ENCODE measurements at regions not wholly inside any gene's neighbourhood (a gene's known extent, or its start where the extent isn't known, plus 50 kb on each side); places are given as distances from the start of the nearest gene placed in this dataset.

GRCh38 chr18:45379903-45380302 is 235.4 kb upstream of the SLC14A2 start:
- H3K27me3 Mint-ChIP-seq, result peaks cover 43% of the 10 kb centered on the region
- DNase-seq (no peak), ATAC-seq (no peak)
- H3K4me3 Mint-ChIP-seq, result no peak overlapping the region
- no peak overlapping the region for H3K27ac Mint-ChIP-seq
- no peaks in the 10 kb centered on the region for H3K36me3 Mint-ChIP-seq (ENCODE audit: low read depth)
- H3K9me3 ChIP-seq (ENCODE audit: control insufficient read depth, low read length, poor library complexity, severe bottlenecking), result no peaks in the 10 kb centered on the region
- no peaks in the 10 kb centered on the region for H3K4me1 Mint-ChIP-seq

DNA sequence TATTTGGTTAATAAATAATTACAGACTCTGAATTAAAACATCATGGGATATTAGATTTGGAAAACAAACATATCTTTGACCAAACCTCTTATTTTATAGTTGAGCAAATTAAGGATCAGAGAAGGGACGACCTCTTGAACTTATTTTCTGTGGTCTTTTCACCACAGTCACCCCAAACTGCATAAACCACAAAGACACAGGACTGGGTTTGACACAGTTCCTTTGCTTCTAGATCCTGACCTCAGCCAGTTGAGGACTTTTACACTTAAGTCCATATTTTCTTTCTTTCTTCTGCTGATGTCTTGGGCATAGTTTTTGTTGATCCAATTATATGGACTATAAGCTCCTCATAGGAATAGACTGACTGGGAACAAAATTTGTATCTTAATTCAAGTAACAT is 234.0 kb upstream of the SLC14A2 start:
- Mint-ChIP-seq H3K4me3 (no peak overlapping the region), H3K27me3 (peaks cover 57% of the 10 kb centered on the region), H3K36me3 (ENCODE audit: low read depth) (no peaks in the 10 kb centered on the region), H3K4me1 (peaks cover 2% of the 10 kb centered on the region), H3K27ac (no peak overlapping the region)
- ATAC-seq (no peak), DNase-seq (no peak)
- H3K9me3 ChIP-seq (ENCODE audit: control insufficient read depth, low read length, poor library complexity, severe bottlenecking), result no peaks in the 10 kb centered on the region

- H3K27ac Mint-ChIP-seq, result no peak overlapping the region
- no peaks in the 10 kb centered on the region for H3K36me3 Mint-ChIP-seq (ENCODE audit: low read depth)
- no peak overlapping the region for H3K4me3 Mint-ChIP-seq
- peaks cover 2% of the 10 kb centered on the region for H3K4me1 Mint-ChIP-seq
- ATAC-seq, result no peak
- DNase-seq, result no peak
- no peaks in the 10 kb centered on the region for H3K9me3 ChIP-seq (ENCODE audit: control insufficient read depth, low read length, poor library complexity, severe bottlenecking)
- H3K27me3 Mint-ChIP-seq, result peaks cover 73% of the 10 kb centered on the region
Observed at GRCh38 chr18:45383228-45383627, 232.0 kb upstream of the SLC14A2 start.

DNA sequence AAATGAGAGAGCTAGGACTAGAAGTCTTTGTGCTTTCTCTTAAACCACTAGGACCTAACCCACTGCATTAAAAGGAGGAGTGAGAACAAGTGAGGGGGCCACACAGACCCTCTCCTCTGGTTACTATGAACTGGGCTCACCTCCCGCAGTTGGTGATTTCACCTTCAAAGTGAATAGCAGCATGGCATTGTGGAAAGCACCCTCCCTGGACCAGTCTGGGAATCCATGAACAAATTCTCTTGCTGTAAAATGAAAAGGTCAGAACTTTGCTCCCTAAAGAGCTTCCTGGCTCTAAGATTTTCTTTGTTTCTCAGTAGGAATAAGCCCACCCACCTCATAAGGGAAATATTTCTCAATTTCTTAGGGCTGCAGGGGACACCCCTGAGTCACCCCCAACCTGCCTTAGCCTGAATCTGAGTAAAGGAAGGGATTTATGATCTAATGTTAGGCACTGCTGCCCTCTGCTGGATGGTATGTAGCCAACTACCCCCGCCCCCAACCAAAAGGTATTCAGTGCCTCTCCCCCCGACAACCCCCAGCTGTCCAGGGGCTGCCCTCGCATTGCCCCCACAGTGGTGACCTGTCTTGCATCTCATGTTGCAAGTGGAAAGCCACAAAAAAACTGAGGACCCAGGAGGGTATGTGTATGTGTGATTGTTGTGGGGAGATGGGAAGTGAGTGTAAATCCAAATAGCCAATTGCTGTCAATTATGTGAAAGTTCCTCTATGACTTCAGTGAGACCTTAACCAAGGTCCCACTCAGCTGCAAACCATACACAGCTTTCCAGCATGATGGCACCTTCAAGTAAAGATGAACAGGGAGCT is 230.9 kb upstream of the SLC14A2 start:
- no peak for ATAC-seq
- H3K27me3 Mint-ChIP-seq, result peaks cover 69% of the 10 kb centered on the region
- no peaks in the 10 kb centered on the region for H3K9me3 ChIP-seq (ENCODE audit: control insufficient read depth, low read length, poor library complexity, severe bottlenecking)

DNA sequence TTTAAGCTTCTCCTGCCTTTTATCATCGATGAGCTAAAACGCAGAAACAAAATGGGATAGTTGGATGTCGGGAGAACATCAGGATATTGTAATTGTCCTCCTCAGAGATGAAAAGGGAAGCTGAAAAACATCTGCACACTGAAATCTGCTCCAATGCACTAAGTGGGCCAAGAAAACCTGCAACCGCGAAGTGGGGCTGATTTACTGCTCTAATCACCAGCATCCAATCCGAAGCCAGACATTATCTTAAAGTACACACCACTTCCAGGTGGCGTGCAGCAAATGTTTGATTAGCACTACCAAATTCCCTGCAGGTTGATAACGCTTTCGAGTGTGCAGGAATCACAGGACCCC is 230.3 kb upstream of the SLC14A2 start:
- no peak for ATAC-seq
- H3K4me3 Mint-ChIP-seq, result no peak overlapping the region
- no peaks in the 10 kb centered on the region for H3K9me3 ChIP-seq (ENCODE audit: control insufficient read depth, low read length, poor library complexity, severe bottlenecking)

More for the DNA sequence above, 230.9 kb upstream of the SLC14A2 start:
- Mint-ChIP-seq H3K27ac (no peak overlapping the region), H3K4me1 (peaks cover 2% of the 10 kb centered on the region), H3K36me3 (ENCODE audit: low read depth) (no peaks in the 10 kb centered on the region), H3K4me3 (no peak overlapping the region)
- DNase-seq, result peak in 1 of 3 donors; percentile 9

GRCh38 chr18:45386041-45386655 is 229.1 kb upstream of the SLC14A2 start:
- H3K27me3 Mint-ChIP-seq, result peaks cover 78% of the 10 kb centered on the region
- H3K36me3 Mint-ChIP-seq (ENCODE audit: low read depth), result no peaks in the 10 kb centered on the region
- no peak for ATAC-seq
- DNase-seq, result no peak
- no peaks in the 10 kb centered on the region for H3K9me3 ChIP-seq (ENCODE audit: control insufficient read depth, low read length, poor library complexity, severe bottlenecking)
- H3K4me3 Mint-ChIP-seq, result no peak overlapping the region
- peaks cover 2% of the 10 kb centered on the region for H3K4me1 Mint-ChIP-seq
- H3K27ac Mint-ChIP-seq, result no peak overlapping the region

More for the DNA sequence above, 230.3 kb upstream of the SLC14A2 start:
- no peak for DNase-seq
- peaks cover 2% of the 10 kb centered on the region for H3K4me1 Mint-ChIP-seq
- no peaks in the 10 kb centered on the region for H3K36me3 Mint-ChIP-seq (ENCODE audit: low read depth)
- peaks cover 75% of the 10 kb centered on the region for H3K27me3 Mint-ChIP-seq
- H3K27ac Mint-ChIP-seq, result no peak overlapping the region

DNA sequence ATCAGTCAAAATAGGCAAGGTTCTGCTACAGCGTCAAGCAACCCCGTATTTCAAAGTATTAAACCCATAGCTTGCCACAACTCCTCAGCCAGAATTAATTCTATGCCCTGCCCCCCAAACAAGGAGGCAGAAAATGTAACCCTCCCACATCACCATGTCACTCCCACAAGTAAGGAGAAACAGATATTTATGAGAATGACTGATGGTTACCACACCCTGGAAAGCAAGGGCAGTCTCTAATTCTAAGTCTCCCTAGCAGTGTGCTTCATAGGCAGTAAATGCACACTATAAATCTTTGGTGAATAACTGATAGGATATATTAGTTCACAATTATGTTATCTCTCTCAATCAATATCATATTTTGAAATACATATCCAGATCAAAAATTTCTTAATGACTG is 228.0 kb upstream of the SLC14A2 start:
- Mint-ChIP-seq H3K36me3 (ENCODE audit: low read depth) (no peaks in the 10 kb centered on the region), H3K27me3 (peaks cover 76% of the 10 kb centered on the region), H3K27ac (no peak overlapping the region), H3K4me3 (no peak overlapping the region), H3K4me1 (peaks cover 2% of the 10 kb centered on the region)
- ATAC-seq (no peak), DNase-seq (no peak)
- no peaks in the 10 kb centered on the region for H3K9me3 ChIP-seq (ENCODE audit: control insufficient read depth, low read length, poor library complexity, severe bottlenecking)

DNA sequence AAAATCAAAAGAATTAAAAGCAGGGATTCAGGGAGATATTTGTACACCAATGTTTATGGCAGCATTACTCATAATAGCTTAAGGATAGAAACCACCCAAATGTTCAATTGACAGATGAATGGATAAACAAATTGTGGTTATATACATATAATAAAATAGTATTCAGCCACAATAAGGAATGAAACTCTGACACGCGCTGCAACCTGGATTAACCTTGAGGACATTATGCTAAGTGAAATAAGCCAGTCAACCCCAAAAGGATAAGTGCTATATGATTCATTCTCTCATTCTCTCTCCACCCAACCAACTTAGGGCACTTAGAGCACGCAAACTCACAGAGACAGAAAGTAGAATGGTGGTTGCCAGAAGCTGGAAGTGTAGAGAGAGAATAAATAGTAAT is 216.8 kb upstream of the SLC14A2 start:
- no peak overlapping the region for H3K4me3 Mint-ChIP-seq
- H3K9me3 ChIP-seq (ENCODE audit: control insufficient read depth, low read length, poor library complexity, severe bottlenecking), result no peaks in the 10 kb centered on the region
- H3K36me3 Mint-ChIP-seq (ENCODE audit: low read depth), result no peaks in the 10 kb centered on the region
- ATAC-seq (no peak), DNase-seq (no peak)
- peaks cover 21% of the 10 kb centered on the region for H3K27me3 Mint-ChIP-seq
- H3K4me1 Mint-ChIP-seq, result no peaks in the 10 kb centered on the region
- H3K27ac Mint-ChIP-seq, result no peak overlapping the region

DNA sequence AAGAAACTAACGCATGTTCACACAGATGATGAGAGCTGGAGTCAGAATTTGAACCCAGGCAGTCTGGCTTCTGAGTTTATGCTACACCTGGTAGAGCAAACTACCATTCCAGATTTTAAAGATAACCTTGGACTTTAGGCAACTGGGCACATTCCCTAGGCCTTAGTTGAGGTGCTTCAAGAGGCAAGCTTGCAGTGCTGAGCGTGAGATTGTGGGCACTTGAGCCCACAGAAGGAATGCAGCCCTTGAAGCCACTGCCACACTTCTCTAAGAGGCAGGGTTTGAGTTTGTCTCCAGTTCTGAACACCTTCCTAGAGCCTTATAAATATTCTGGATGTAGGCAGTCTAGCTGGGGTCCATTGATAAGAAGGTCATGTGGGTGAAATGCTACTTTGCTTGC is 216.1 kb upstream of the SLC14A2 start:
- Mint-ChIP-seq H3K4me3 (no peak overlapping the region), H3K4me1 (no peaks in the 10 kb centered on the region), H3K27me3 (peaks cover 17% of the 10 kb centered on the region), H3K27ac (no peak overlapping the region), H3K36me3 (ENCODE audit: low read depth) (no peaks in the 10 kb centered on the region)
- no peaks in the 10 kb centered on the region for H3K9me3 ChIP-seq (ENCODE audit: control insufficient read depth, low read length, poor library complexity, severe bottlenecking)
- ATAC-seq, result no peak
- no peak for DNase-seq

GRCh38 chr18:45399643-45400042 is 215.6 kb upstream of the SLC14A2 start:
- Mint-ChIP-seq H3K36me3 (ENCODE audit: low read depth) (no peaks in the 10 kb centered on the region), H3K27me3 (peaks cover 17% of the 10 kb centered on the region), H3K27ac (no peak overlapping the region), H3K4me1 (no peaks in the 10 kb centered on the region), H3K4me3 (no peak overlapping the region)
- ATAC-seq (no peak), DNase-seq (no peak)
- no peaks in the 10 kb centered on the region for H3K9me3 ChIP-seq (ENCODE audit: control insufficient read depth, low read length, poor library complexity, severe bottlenecking)

DNA sequence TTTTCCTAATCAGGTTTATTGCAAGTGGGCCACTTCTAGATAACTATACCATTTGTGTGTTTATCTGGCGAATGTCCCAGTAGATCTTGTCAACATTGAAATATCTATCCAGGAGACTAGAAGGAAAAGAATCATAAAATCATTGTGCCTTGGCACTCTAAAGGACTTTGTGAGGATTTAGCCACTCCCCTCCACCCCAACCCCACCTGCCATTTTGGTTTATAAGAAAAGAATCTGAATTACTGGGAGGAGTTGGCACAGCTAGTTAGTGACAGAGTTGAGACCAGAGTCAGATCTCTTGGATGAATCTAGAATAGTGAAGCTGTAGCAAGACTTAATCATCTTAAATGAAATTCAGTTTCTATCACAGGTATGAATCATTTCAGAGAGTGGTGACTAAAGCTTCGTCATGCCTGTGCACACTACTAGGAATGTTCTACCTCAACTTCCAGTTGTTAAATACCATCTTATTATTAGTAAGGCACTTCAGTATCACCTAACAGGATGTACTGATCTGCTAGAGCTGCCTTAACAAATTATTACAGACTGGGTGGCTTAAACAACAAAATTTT is 212.7 kb upstream of the SLC14A2 start:
- no peaks in the 10 kb centered on the region for H3K9me3 ChIP-seq (ENCODE audit: control insufficient read depth, low read length, poor library complexity, severe bottlenecking)
- H3K36me3 Mint-ChIP-seq (ENCODE audit: low read depth), result no peaks in the 10 kb centered on the region
- no peak for ATAC-seq
- peaks cover 7% of the 10 kb centered on the region for H3K27me3 Mint-ChIP-seq
- no peaks in the 10 kb centered on the region for H3K4me1 Mint-ChIP-seq
- no peak for DNase-seq
- no peak overlapping the region for H3K27ac Mint-ChIP-seq
- H3K4me3 Mint-ChIP-seq, result no peak overlapping the region

- Mint-ChIP-seq H3K4me1 (no peaks in the 10 kb centered on the region), H3K36me3 (ENCODE audit: low read depth) (no peaks in the 10 kb centered on the region), H3K4me3 (no peak overlapping the region), H3K27me3 (peaks cover 6% of the 10 kb centered on the region), H3K27ac (no peak overlapping the region)
- ATAC-seq, result no peak
- DNase-seq, result no peak
- H3K9me3 ChIP-seq (ENCODE audit: control insufficient read depth, low read length, poor library complexity, severe bottlenecking), result no peaks in the 10 kb centered on the region
Observed at GRCh38 chr18:45403341-45404049, 211.8 kb upstream of the SLC14A2 start.

DNA sequence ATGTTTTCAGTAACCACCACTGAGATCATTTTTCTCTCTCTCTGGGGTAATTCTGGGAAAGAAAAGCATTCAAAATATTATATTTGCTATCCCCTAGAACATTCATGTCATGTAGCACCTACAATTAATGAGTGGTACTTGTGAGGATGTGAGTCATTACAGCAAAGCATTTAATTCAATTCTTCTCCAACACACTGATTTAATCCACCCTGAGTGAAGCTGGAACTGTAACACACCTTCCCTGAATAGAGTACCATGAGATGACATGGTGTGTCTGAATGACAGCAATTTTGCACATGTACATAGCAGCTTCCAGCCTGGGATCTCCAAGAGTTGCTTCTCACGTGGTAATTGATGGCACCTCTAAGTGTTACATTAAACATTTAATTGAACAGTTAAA is 207.1 kb upstream of the SLC14A2 start:
- no peaks in the 10 kb centered on the region for H3K36me3 Mint-ChIP-seq (ENCODE audit: low read depth)
- no peak for ATAC-seq
- H3K4me3 Mint-ChIP-seq, result no peak overlapping the region
- no peaks in the 10 kb centered on the region for H3K4me1 Mint-ChIP-seq
- no peak for DNase-seq
- H3K9me3 ChIP-seq (ENCODE audit: control insufficient read depth, low read length, poor library complexity, severe bottlenecking), result peaks cover 3% of the 10 kb centered on the region
- H3K27me3 Mint-ChIP-seq, result peaks cover 18% of the 10 kb centered on the region
- no peak overlapping the region for H3K27ac Mint-ChIP-seq
